Stimulated activated CD4-positive, alpha-beta T cell treated with anti-CD3 and anti-CD28 coated beads, Interleukin-4, amount 100 ng/mL, for 24 hours (primary cell): ENCODE measurements at regions not wholly inside any gene's neighbourhood (a gene's known extent, or its start where the extent isn't known, plus 50 kb on each side); places are given as distances from the start of the nearest gene placed in this dataset.

Experiments
- DNase-seq: peaks from one replicate; pipeline ENCODE4 v3.0.0-alpha.2; 2020

- DNase-seq = no peak
These were observed 1259.5 kb upstream of the PIK3C3 start for GRCh38 chr18:40695526-40695925.

GRCh38 chr18:40692871-40693270, 1262.2 kb upstream of the PIK3C3 start:
- no peak for DNase-seq

- DNase-seq = no peak
These were observed 1265.0 kb upstream of the PIK3C3 start for GRCh38 chr18:40690062-40690461.

- no peak for DNase-seq
These were observed 1267.6 kb upstream of the PIK3C3 start for GRCh38 chr18:40687399-40687798.

- DNase-seq = no peak
These were observed 1268.2 kb upstream of the PIK3C3 start for GRCh38 chr18:40686836-40687235.

GRCh38 chr18:40685219-40685618, 1269.8 kb upstream of the PIK3C3 start:
- no peak for DNase-seq

- DNase-seq = no peak
These were observed 1276.7 kb upstream of the PIK3C3 start for GRCh38 chr18:40678318-40678717.

GRCh38 chr18:40676668-40677067, 1278.4 kb upstream of the PIK3C3 start:
- no peak for DNase-seq

GRCh38 chr18:40673150-40673549, 1281.9 kb upstream of the PIK3C3 start:
- DNase-seq = no peak

- no peak for DNase-seq
These were observed 1282.4 kb upstream of the PIK3C3 start for GRCh38 chr18:40672590-40672989.

GRCh38 chr18:40670668-40671375, 1284.2 kb upstream of the PIK3C3 start:
- DNase-seq = no peak

- DNase-seq = no peak
These were observed 1292.1 kb upstream of the PIK3C3 start for GRCh38 chr18:40662898-40663437.

- no peak for DNase-seq
These were observed 1301.4 kb upstream of the PIK3C3 start for GRCh38 chr18:40653682-40654081.

- DNase-seq = no peak
These were observed 1302.7 kb upstream of the PIK3C3 start for GRCh38 chr18:40652321-40652720.

- DNase-seq = no peak
These were observed 1303.9 kb upstream of the PIK3C3 start for GRCh38 chr18:40651163-40651562.

- DNase-seq = no peak
These were observed 1312.3 kb upstream of the PIK3C3 start for GRCh38 chr18:40642692-40643229.

- DNase-seq = no peak
These were observed 1323.7 kb upstream of the PIK3C3 start for GRCh38 chr18:40631319-40631718.

GRCh38 chr18:40630496-40630895, 1324.5 kb upstream of the PIK3C3 start:
- DNase-seq = no peak

GRCh38 chr18:40624959-40625358, 1330.1 kb upstream of the PIK3C3 start:
- DNase-seq = no peak

- no peak for DNase-seq
These were observed 1341.3 kb upstream of the PIK3C3 start for GRCh38 chr18:40613721-40614120.

- DNase-seq = no peak
These were observed 1342.7 kb upstream of the PIK3C3 start for GRCh38 chr18:40612356-40612755.

- DNase-seq = no peak
These were observed 1346.8 kb upstream of the PIK3C3 start for GRCh38 chr18:40608226-40608625.

- no peak for DNase-seq
These were observed 1347.4 kb upstream of the PIK3C3 start for GRCh38 chr18:40607542-40608148.

GRCh38 chr18:40606996-40607395, 1348.0 kb upstream of the PIK3C3 start:
- DNase-seq = no peak
